Stimulated activated CD8-positive, alpha-beta memory T cell treated with anti-CD3 and anti-CD28 coated beads, Interleukin-4, amount 100 ng/mL, for 1 hour (primary cell): ENCODE measurements at regions not wholly inside any gene's neighbourhood (a gene's known extent, or its start where the extent isn't known, plus 50 kb on each side); places are given as distances from the start of the nearest gene placed in this dataset.
"Not testable (repeated sequence)": the region's sequence is repeated elsewhere in the genome, so short reads cannot be mapped to it uniquely, and the experiment has no call there.

Source experiments
- DNase-seq, 2 donors: peaks; one replicate each; pipeline ENCODE4 v3.0.0-alpha.2; 2020; ENCODE audit warnings: low read depth in 2 of 2, low spot score in 1 of 2

- no peak for DNase-seq
These were observed 270.8 kb downstream of the CD83 start for GRCh38 chr6:14388371-14388770.

- DNase-seq, result not testable (repeated sequence)
These were observed 272.2 kb downstream of the CD83 start for GRCh38 chr6:14389776-14390175.

- DNase-seq, result no peak
These were observed 273.2 kb downstream of the CD83 start for GRCh38 chr6:14390805-14391204.

GRCh38 chr6:14393910-14394309 lies 276.3 kb downstream of the CD83 start:
- no peak for DNase-seq

- no peak for DNase-seq
These were observed 278.8 kb downstream of the CD83 start for GRCh38 chr6:14396392-14396791.

GRCh38 chr6:14396826-14397517 lies 279.4 kb downstream of the CD83 start:
- no peak for DNase-seq

- no peak for DNase-seq
These were observed 279.9 kb downstream of the CD83 start for GRCh38 chr6:14397518-14397901.

- DNase-seq, result no peak
These were observed 281.4 kb downstream of the CD83 start for GRCh38 chr6:14398953-14399352.

GRCh38 chr6:14399635-14400034 lies 282.1 kb downstream of the CD83 start:
- no peak for DNase-seq

- DNase-seq, result no peak
These were observed 283.7 kb downstream of the CD83 start for GRCh38 chr6:14401246-14401645.

- no peak for DNase-seq
These were observed 289.2 kb downstream of the CD83 start for GRCh38 chr6:14406614-14407331.

GRCh38 chr6:14408446-14408845 lies 290.9 kb downstream of the CD83 start:
- no peak for DNase-seq

- no peak for DNase-seq
These were observed 294.5 kb downstream of the CD83 start for GRCh38 chr6:14412026-14412425.

GRCh38 chr6:14415452-14415851 lies 297.9 kb downstream of the CD83 start:
- no peak for DNase-seq

- DNase-seq, result no peak
These were observed 299.8 kb downstream of the CD83 start for GRCh38 chr6:14417377-14417776.

- DNase-seq, result not testable (repeated sequence)
These were observed 301.7 kb downstream of the CD83 start for GRCh38 chr6:14419224-14419623.

- no peak for DNase-seq
These were observed 304.5 kb downstream of the CD83 start for GRCh38 chr6:14422061-14422460.

- no peak for DNase-seq
These were observed 305.3 kb downstream of the CD83 start for GRCh38 chr6:14422917-14423316.

- DNase-seq, result no peak
These were observed 305.8 kb downstream of the CD83 start for GRCh38 chr6:14423330-14423729.

- DNase-seq, result no peak
These were observed 306.4 kb downstream of the CD83 start for GRCh38 chr6:14423955-14424354.

- DNase-seq, result no peak
These were observed 308.2 kb downstream of the CD83 start for GRCh38 chr6:14425805-14426204.

- DNase-seq, result no peak
These were observed 308.7 kb downstream of the CD83 start for GRCh38 chr6:14426281-14426680.

- DNase-seq, result no peak
These were observed 310.7 kb downstream of the CD83 start for GRCh38 chr6:14428269-14428668.
